Gastrocnemius medialis (tissue), 4 donors: ENCODE measurements at regions not wholly inside any gene's neighbourhood (a gene's known extent, or its start where the extent isn't known, plus 50 kb on each side); places are given as distances from the start of the nearest gene placed in this dataset.

Source experiments
- POLR2A ChIP-seq, 2 donors: fragments of 450-650 bp; IDR thresholded peaks; one replicate each; pipeline ENCODE4 v1.6.1; 2017; ENCODE audit warnings: antibody characterized with exemption in 2 of 2, mild to moderate bottlenecking in 2 of 2, moderate library complexity in 2 of 2
- TF ChIP-seq, protein P1 (sequence below), 5 experiments: fragments of 450-650 bp in 3 of 5; fragments of 200-600 bp in 2 of 5; sonication (generic) in 2 of 5; IDR thresholded peaks in 4 of 5; conservative IDR thresholded peaks in 1 of 5; 1 replicate in 4 of 5; 2 replicates in 1 of 5; pipeline ENCODE4 v1.5.1; 2016 to 2019; ENCODE audit warnings: antibody characterized with exemption in 5 of 5, mild to moderate bottlenecking in 3 of 5, moderate library complexity in 3 of 5

DNA sequence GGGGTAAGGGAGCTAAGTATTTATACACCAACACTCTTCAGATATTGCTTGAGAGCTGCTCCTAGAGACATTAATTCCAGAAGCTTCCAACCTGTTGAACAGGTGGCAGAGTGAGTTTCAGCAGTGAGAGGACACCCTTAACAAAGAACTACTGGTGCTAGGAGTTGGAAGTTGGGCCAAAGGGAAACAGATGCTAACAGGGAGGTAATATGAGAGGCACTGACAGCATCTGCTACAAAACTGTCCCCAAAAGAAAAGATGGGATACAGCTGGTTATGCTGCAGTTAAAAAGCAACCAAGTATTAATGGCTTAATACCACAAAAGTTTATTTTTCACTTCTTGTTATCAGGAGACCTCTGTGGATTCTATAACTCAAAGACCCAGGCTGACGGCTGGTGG, 104.5 kb upstream of the SATB1 start:
- TF ChIP-seq POLR2A (IDR thresholded peaks at IDR 0.05): no peak
- TF ChIP-seq, protein P1, sequence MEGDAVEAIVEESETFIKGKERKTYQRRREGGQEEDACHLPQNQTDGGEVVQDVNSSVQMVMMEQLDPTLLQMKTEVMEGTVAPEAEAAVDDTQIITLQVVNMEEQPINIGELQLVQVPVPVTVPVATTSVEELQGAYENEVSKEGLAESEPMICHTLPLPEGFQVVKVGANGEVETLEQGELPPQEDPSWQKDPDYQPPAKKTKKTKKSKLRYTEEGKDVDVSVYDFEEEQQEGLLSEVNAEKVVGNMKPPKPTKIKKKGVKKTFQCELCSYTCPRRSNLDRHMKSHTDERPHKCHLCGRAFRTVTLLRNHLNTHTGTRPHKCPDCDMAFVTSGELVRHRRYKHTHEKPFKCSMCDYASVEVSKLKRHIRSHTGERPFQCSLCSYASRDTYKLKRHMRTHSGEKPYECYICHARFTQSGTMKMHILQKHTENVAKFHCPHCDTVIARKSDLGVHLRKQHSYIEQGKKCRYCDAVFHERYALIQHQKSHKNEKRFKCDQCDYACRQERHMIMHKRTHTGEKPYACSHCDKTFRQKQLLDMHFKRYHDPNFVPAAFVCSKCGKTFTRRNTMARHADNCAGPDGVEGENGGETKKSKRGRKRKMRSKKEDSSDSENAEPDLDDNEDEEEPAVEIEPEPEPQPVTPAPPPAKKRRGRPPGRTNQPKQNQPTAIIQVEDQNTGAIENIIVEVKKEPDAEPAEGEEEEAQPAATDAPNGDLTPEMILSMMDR (IDR thresholded peaks at IDR 0.05 in 4 of 5, conservative IDR thresholded peaks at IDR 0.05 in 1 of 5): no peak
